Caco-2 (cell line): ENCODE measurements at regions not wholly inside any gene's neighbourhood (a gene's known extent, or its start where the extent isn't known, plus 50 kb on each side); places are given as distances from the start of the nearest gene placed in this dataset.

ENCODE experiments used
- BruUV-seq: library from RNA; stranded (reverse); fragments of 400-500 nt; replicated peaks from 2 replicates; lab custom pipeline; 2021; lab: Mats Ljungman, UMichigan
- CTCF ChIA-PET: fragments of 300-600 bp; sonication (Branson Sonifier 250); formaldehyde crosslinking; loops from one replicate; lab custom pipeline; 2022; ENCODE audit warnings: antibody characterized with exemption; lab: Charles Lee
- POLR2A ChIA-PET: fragments of 300-600 bp; sonication (Branson Sonifier 250); formaldehyde crosslinking; loops from one replicate; lab custom pipeline; 2022; ENCODE audit warnings: antibody characterized with exemption; lab: Charles Lee
- DNase-seq, 2 experiments: peaks; one replicate each; pipeline versions ENCODE4 v3.0.0 to v3.0.0-alpha.2; 2020 to 2022
- H3K27me3 ChIP-seq: replicated peaks from 2 replicates; pipeline ENCODE4 v1.6.0; 2011; ENCODE audit warnings: low read length; ENCODE audit not compliant: control insufficient read depth, insufficient read depth
- H3K36me3 ChIP-seq: 2 replicates; pipeline ENCODE4 v1.5.1; 2011; ENCODE audit warnings: low read length; ENCODE audit not compliant: control insufficient read depth, insufficient read depth
- H3K4me1 ChIP-seq: fragments of 250-450 bp; sonication (Bioruptor Pico); 2 replicates; pipeline ENCODE4 v1.5.1; 2020; ENCODE audit warnings: mild to moderate bottlenecking
- H3K4me3 ChIP-seq: 2 replicates; pipeline ENCODE4 v1.5.1; 2011; ENCODE audit warnings: low read depth, mild to moderate bottlenecking, control low read depth, low read length
- H3K9me3 ChIP-seq: fragments of 250-450 bp; sonication (Bioruptor Pico); 2 replicates; pipeline ENCODE4 v1.5.1; 2020; ENCODE audit warnings: mild to moderate bottlenecking, moderate library complexity
- H3K27ac Mint-ChIP-seq: one replicate; pipeline ENCODE4 v1.8.0; 2022; ENCODE audit warnings: mixed read lengths; ENCODE audit not compliant: unreplicated experiment
- H3K27me3 Mint-ChIP-seq: one replicate; pipeline ENCODE4 v1.8.0; 2022; ENCODE audit warnings: mixed read lengths; ENCODE audit not compliant: insufficient read depth, unreplicated experiment
- H3K36me3 Mint-ChIP-seq: one replicate; pipeline ENCODE4 v1.8.0; 2022; ENCODE audit warnings: mild to moderate bottlenecking, mixed read lengths; ENCODE audit not compliant: insufficient read depth, unreplicated experiment
- H3K4me1 Mint-ChIP-seq: one replicate; pipeline ENCODE4 v1.8.0; 2022; ENCODE audit warnings: low read depth, mixed read lengths; ENCODE audit not compliant: unreplicated experiment
- H3K4me3 Mint-ChIP-seq: one replicate; pipeline ENCODE4 v1.8.0; 2022; ENCODE audit warnings: mild to moderate bottlenecking, moderate library complexity, mixed read lengths; ENCODE audit not compliant: unreplicated experiment
- H3K9me3 Mint-ChIP-seq: one replicate; pipeline ENCODE4 v1.8.0; 2022; ENCODE audit warnings: mixed read lengths; ENCODE audit not compliant: unreplicated experiment
- intact Hi-C: fragments of 100-400 bp; cut with micrococcal nuclease; formaldehyde crosslinking; loops from one replicate; pipeline ENCODE4 v1.10.0; 2022; ENCODE audit not compliant: unreplicated experiment
- TF ChIP-seq, protein P1 (sequence below), 2 experiments: fragments of 200-600 bp in 1 of 2; IDR thresholded peaks; 1 replicate in 1 of 2; 2 replicates in 1 of 2; pipeline versions ENCODE4 v1.5.1 to v1.8.0; 2011 to 2022; ENCODE audit warnings: antibody characterized with exemption in 1 of 2, control low read depth in 1 of 2, inconsistent platforms in 1 of 2, low read depth in 1 of 2, low read length in 1 of 2, mild to moderate bottlenecking in 1 of 2, moderate library complexity in 1 of 2; ENCODE audit not compliant: insufficient read depth in 1 of 2, severe bottlenecking in 1 of 2, unreplicated experiment in 1 of 2

DNA sequence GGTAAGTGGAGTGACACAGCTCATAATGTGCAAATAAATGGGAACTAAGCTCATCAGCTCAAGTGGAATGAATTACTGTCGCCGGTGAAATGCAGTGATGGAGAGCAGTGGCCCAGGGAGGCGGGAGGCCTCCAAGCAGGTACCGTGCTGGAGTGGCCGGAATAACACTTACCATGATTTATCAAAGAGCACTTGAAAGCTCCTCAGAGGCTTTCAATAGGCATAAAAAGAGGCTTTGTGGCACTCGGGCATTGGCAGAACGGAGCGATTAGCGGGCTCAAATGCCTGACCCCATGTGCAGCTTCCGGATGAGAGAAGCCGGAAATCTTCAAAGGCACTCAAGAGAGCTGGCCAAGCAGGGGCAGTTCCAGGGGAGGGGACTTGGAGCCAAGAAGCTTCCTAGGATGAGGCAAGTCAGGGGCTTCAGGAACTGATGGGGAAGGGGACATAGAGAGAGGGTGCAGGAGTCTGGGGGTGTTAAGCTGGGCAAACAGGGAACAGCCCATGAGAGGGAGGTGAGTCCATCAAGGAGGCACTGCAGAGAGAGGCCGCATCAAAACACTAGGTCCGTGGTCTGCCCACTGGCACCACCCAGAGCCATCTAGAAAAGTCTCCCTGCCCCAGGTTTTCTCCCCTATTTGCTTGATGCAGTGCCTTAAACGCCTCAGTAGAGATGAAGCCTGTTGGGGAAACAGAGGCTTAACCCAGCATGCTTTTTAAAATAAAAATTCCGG lies 144.0 kb upstream of the IRX6 start:
- peaks cover 9% of the 10 kb centered on the region for H3K9me3 Mint-ChIP-seq
- Histone ChIP-seq H3K9me3 (no peaks in the 10 kb centered on the region; the same call in 1 of the 2 replicates), H3K27me3 (no peaks in the 10 kb centered on the region), H3K4me3 (no peak overlapping the region), H3K4me1 (peaks cover 8% of the 10 kb centered on the region; the same call in 1 of the 2 replicates), H3K36me3 (no peaks in the 10 kb centered on the region)
- ChIA-PET CTCF (no interaction called here), POLR2A (no interaction called here)
- H3K27ac Mint-ChIP-seq: no peak overlapping the region
- peaks cover 14% of the 10 kb centered on the region for H3K4me1 Mint-ChIP-seq
- intact Hi-C loops: no loop called here
- no peaks in the 10 kb centered on the region for H3K36me3 Mint-ChIP-seq
- no peak for DNase-seq
- no peaks in the 10 kb centered on the region for H3K27me3 Mint-ChIP-seq
- TF ChIP-seq, protein P1, sequence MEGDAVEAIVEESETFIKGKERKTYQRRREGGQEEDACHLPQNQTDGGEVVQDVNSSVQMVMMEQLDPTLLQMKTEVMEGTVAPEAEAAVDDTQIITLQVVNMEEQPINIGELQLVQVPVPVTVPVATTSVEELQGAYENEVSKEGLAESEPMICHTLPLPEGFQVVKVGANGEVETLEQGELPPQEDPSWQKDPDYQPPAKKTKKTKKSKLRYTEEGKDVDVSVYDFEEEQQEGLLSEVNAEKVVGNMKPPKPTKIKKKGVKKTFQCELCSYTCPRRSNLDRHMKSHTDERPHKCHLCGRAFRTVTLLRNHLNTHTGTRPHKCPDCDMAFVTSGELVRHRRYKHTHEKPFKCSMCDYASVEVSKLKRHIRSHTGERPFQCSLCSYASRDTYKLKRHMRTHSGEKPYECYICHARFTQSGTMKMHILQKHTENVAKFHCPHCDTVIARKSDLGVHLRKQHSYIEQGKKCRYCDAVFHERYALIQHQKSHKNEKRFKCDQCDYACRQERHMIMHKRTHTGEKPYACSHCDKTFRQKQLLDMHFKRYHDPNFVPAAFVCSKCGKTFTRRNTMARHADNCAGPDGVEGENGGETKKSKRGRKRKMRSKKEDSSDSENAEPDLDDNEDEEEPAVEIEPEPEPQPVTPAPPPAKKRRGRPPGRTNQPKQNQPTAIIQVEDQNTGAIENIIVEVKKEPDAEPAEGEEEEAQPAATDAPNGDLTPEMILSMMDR (IDR thresholded peaks at IDR 0.05; ENCODE audit: insufficient read depth in 1 of 2, low read depth in 1 of 2, low read length in 1 of 2, severe bottlenecking in 1 of 2, unreplicated experiment in 1 of 2): no peak
- no TSS peak for BruUV-seq
- no peak overlapping the region for H3K4me3 Mint-ChIP-seq

DNA sequence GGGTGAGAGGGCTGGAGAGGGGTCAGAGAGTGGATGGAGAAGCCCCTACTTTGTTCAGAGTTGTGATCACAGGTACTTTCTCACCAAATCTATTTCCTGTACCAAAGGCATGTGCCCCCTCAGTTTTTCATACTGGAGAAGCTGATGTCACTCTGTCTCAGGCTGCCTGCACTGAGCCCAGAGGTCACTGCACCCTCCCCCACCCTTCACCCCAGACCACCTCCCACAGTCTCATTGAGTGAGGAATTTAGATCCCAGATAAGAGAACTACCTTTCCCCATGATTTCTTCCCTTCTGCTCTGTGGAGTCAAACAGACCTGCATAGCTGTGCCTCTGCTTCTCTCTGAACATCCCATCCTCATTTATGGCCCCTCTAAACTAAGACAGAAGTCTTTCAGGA lies 140.0 kb upstream of the IRX6 start:
- H3K36me3 ChIP-seq: no peaks in the 10 kb centered on the region
- DNase-seq: no peak
- intact Hi-C loops: no loop called here
- peaks cover 8% of the 10 kb centered on the region; the same call in 1 of the 2 replicates for H3K4me1 ChIP-seq
- ChIA-PET POLR2A (no interaction called here), CTCF (no interaction called here)
- H3K27me3 ChIP-seq: no peaks in the 10 kb centered on the region
- no peaks in the 10 kb centered on the region for H3K9me3 ChIP-seq
- no peaks in the 10 kb centered on the region for H3K9me3 Mint-ChIP-seq
- TF ChIP-seq, protein P1 (IDR thresholded peaks at IDR 0.05; ENCODE audit: insufficient read depth in 1 of 2, low read depth in 1 of 2, low read length in 1 of 2, severe bottlenecking in 1 of 2, unreplicated experiment in 1 of 2): no peak
- H3K4me1 Mint-ChIP-seq: peaks cover 14% of the 10 kb centered on the region
- peak overlapping the region; percentile 47 for H3K27ac Mint-ChIP-seq
- BruUV-seq: no TSS peak
- H3K36me3 Mint-ChIP-seq: no peaks in the 10 kb centered on the region
- no peaks in the 10 kb centered on the region for H3K27me3 Mint-ChIP-seq
- H3K4me3 ChIP-seq: no peak overlapping the region
- H3K4me3 Mint-ChIP-seq: no peak overlapping the region

DNA sequence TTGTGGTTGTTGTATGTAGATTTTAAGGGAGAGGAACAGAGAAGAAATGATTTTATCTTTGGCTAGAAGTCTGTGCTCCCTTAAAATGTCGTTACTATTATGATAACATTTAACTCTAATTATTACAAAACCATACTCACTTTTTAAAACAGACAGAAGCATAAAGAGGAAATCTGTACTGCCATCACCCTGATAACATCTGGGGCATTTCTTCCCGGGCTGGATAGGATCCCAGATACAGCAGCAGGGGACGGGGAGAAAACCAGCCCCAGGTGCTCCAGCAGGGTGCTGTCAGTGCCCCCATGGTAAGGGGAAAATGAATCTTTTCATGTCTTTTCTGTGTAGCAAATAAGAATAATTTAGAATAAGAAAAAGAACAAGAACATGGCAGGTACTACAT lies 139.4 kb upstream of the IRX6 start:
- TF ChIP-seq, protein P1 (IDR thresholded peaks at IDR 0.05; ENCODE audit: insufficient read depth in 1 of 2, low read depth in 1 of 2, low read length in 1 of 2, severe bottlenecking in 1 of 2, unreplicated experiment in 1 of 2): no peak
- peaks cover 14% of the 10 kb centered on the region for H3K4me1 Mint-ChIP-seq
- no peaks in the 10 kb centered on the region for H3K9me3 Mint-ChIP-seq
- H3K4me3 ChIP-seq: no peak overlapping the region
- no peaks in the 10 kb centered on the region for H3K27me3 ChIP-seq
- H3K9me3 ChIP-seq: no peaks in the 10 kb centered on the region
- H3K36me3 Mint-ChIP-seq: no peaks in the 10 kb centered on the region
- intact Hi-C loops: no loop called here
- no peaks in the 10 kb centered on the region for H3K36me3 ChIP-seq
- no peak for DNase-seq
- no TSS peak for BruUV-seq
- H3K27me3 Mint-ChIP-seq: no peaks in the 10 kb centered on the region
- H3K27ac Mint-ChIP-seq: peak overlapping the region; percentile 47
- no peak overlapping the region for H3K4me3 Mint-ChIP-seq
- ChIA-PET POLR2A (no interaction called here), CTCF (no interaction called here)
- H3K4me1 ChIP-seq: peaks cover 8% of the 10 kb centered on the region; the same call in 1 of the 2 replicates
